GM23338 (cell line): ENCODE measurements at regions not wholly inside any gene's neighbourhood (a gene's known extent, or its start where the extent isn't known, plus 50 kb on each side); places are given as distances from the start of the nearest gene placed in this dataset.

Experiments
- ATAC-seq: fragments of 200-7000 bp; cut with Tn5 transposase; 3 replicates; pipeline ENCODE4 v1.9.1; 2020
- DNase-seq: peaks from one replicate; pipeline ENCODE4 v3.0.0-alpha.2; 2015; ENCODE audit warnings: low spot score
- H2AFZ ChIP-seq: fragments of 200-600 bp; sonication (generic); 2 replicates; pipeline ENCODE4 v1.8.0; 2016; ENCODE audit warnings: antibody characterized with exemption, mild to moderate bottlenecking, moderate library complexity
- H3F3A ChIP-seq: fragments of 200-600 bp; sonication (generic); replicated peaks from 2 replicates; pipeline ENCODE4 v1.8.0; 2017; ENCODE audit warnings: antibody characterized with exemption, mixed run types, low read depth
- H3K27ac ChIP-seq: fragments of 200-600 bp; sonication (generic); 2 replicates; pipeline ENCODE4 v1.6.1; 2016; ENCODE audit warnings: low read depth
- H3K27me3 ChIP-seq: fragments of 200-600 bp; sonication (generic); 2 replicates; pipeline ENCODE4 v1.8.0; 2016; ENCODE audit warnings: mild to moderate bottlenecking, mixed run types, moderate library complexity; ENCODE audit not compliant: insufficient read depth
- H3K36me3 ChIP-seq: fragments of 200-600 bp; sonication (generic); 2 replicates; pipeline ENCODE4 v1.8.0; 2016; ENCODE audit warnings: mild to moderate bottlenecking; ENCODE audit not compliant: insufficient read depth
- H3K4me1 ChIP-seq: fragments of 200-600 bp; sonication (generic); 2 replicates; pipeline ENCODE4 v1.8.0; 2016; ENCODE audit warnings: mild to moderate bottlenecking, moderate library complexity; ENCODE audit not compliant: insufficient read depth
- H3K4me2 ChIP-seq: fragments of 200-600 bp; sonication (generic); 2 replicates; pipeline ENCODE4 v1.7.1; 2017; ENCODE audit warnings: mixed run types
- H3K4me3 ChIP-seq: fragments of 200-600 bp; sonication (generic); 2 replicates; pipeline ENCODE4 v1.6.1; 2016; ENCODE audit warnings: mixed run types
- H3K79me2 ChIP-seq: fragments of 200-600 bp; sonication (generic); replicated peaks from 2 replicates; pipeline ENCODE4 v1.8.0; 2017; ENCODE audit warnings: mild to moderate bottlenecking; ENCODE audit not compliant: insufficient read depth
- H3K9me2 ChIP-seq: fragments of 200-600 bp; sonication (generic); 2 replicates; pipeline ENCODE4 v1.8.0; 2017; ENCODE audit not compliant: insufficient read depth
- H4K20me1 ChIP-seq: fragments of 200-600 bp; sonication (generic); replicated peaks from 2 replicates; pipeline ENCODE4 v1.8.0; 2017; ENCODE audit warnings: mild to moderate bottlenecking; ENCODE audit not compliant: insufficient read depth
- H3K27ac Mint-ChIP-seq: 2 replicates; pipeline ENCODE4 v1.8.0; 2020; ENCODE audit warnings: inconsistent platforms, mild to moderate bottlenecking, moderate library complexity, mixed read lengths
- H3K27me3 Mint-ChIP-seq: 3 replicates; pipeline ENCODE4 v1.8.0; 2022; ENCODE audit warnings: low read depth, mild to moderate bottlenecking, moderate library complexity, mixed read lengths, inconsistent platforms; ENCODE audit not compliant: insufficient read depth, poor library complexity
- H3K36me3 Mint-ChIP-seq: 3 replicates; pipeline ENCODE4 v1.8.0; 2021; ENCODE audit warnings: low read depth, mild to moderate bottlenecking, inconsistent platforms, moderate library complexity, mixed read lengths
- H3K4me1 Mint-ChIP-seq: 3 replicates; pipeline ENCODE4 v1.8.0; 2020; ENCODE audit warnings: mild to moderate bottlenecking, inconsistent platforms, mixed read lengths
- H3K4me3 Mint-ChIP-seq: 3 replicates; pipeline ENCODE4 v1.8.0; 2021; ENCODE audit warnings: moderate library complexity, mild to moderate bottlenecking, inconsistent platforms, mixed read lengths
- H3K9me3 Mint-ChIP-seq: 3 replicates; pipeline ENCODE4 v1.8.0; 2020; ENCODE audit warnings: moderate library complexity, mild to moderate bottlenecking, inconsistent platforms, mixed read lengths
- CREB1 ChIP-seq: fragments of 250-450 bp; sonication (Bioruptor Pico); IDR thresholded peaks from 2 replicates; pipeline ENCODE4 v1.5.0; 2020; ENCODE audit warnings: low read depth, mild to moderate bottlenecking, moderate library complexity
- ETS1 ChIP-seq: IDR thresholded peaks from 2 replicates; pipeline ENCODE4 v1.6.1; 2016; ENCODE audit warnings: antibody characterized with exemption
- EZH2 ChIP-seq: fragments of 200-600 bp; sonication (generic); IDR thresholded peaks from one replicate; pipeline ENCODE4 v1.8.0; 2017; ENCODE audit warnings: antibody characterized with exemption, mild to moderate bottlenecking, low read depth; ENCODE audit not compliant: unreplicated experiment
- EZH2phosphoT487 ChIP-seq: fragments of 200-600 bp; sonication (generic); IDR thresholded peaks from one replicate; pipeline ENCODE4 v1.8.1; 2018; ENCODE audit warnings: antibody characterized with exemption; ENCODE audit not compliant: unreplicated experiment
- JUNB ChIP-seq: IDR thresholded peaks from one replicate; pipeline ENCODE4 v1.6.1; 2016; ENCODE audit warnings: antibody characterized with exemption; ENCODE audit not compliant: unreplicated experiment
- NANOG ChIP-seq: IDR thresholded peaks from 2 replicates; pipeline ENCODE4 v1.6.1; 2016; ENCODE audit warnings: antibody characterized with exemption, borderline replicate concordance
- POLR2AphosphoS5 ChIP-seq: IDR thresholded peaks from 2 replicates; pipeline ENCODE4 v1.6.1; 2016; ENCODE audit warnings: antibody characterized with exemption, low read depth
- REST ChIP-seq: IDR thresholded peaks from one replicate; pipeline ENCODE4 v1.6.1; 2018; ENCODE audit warnings: antibody characterized with exemption; ENCODE audit not compliant: unreplicated experiment
- STAT1 ChIP-seq: IDR thresholded peaks from one replicate; pipeline ENCODE4 v1.6.1; 2016; ENCODE audit warnings: antibody characterized with exemption; ENCODE audit not compliant: unreplicated experiment
- ZNF331 ChIP-seq: fragments of 250-450 bp; sonication (Bioruptor Pico); IDR thresholded peaks from 2 replicates; pipeline ENCODE4 v1.5.0; 2020; ENCODE audit warnings: low read depth, mild to moderate bottlenecking, moderate library complexity

DNA sequence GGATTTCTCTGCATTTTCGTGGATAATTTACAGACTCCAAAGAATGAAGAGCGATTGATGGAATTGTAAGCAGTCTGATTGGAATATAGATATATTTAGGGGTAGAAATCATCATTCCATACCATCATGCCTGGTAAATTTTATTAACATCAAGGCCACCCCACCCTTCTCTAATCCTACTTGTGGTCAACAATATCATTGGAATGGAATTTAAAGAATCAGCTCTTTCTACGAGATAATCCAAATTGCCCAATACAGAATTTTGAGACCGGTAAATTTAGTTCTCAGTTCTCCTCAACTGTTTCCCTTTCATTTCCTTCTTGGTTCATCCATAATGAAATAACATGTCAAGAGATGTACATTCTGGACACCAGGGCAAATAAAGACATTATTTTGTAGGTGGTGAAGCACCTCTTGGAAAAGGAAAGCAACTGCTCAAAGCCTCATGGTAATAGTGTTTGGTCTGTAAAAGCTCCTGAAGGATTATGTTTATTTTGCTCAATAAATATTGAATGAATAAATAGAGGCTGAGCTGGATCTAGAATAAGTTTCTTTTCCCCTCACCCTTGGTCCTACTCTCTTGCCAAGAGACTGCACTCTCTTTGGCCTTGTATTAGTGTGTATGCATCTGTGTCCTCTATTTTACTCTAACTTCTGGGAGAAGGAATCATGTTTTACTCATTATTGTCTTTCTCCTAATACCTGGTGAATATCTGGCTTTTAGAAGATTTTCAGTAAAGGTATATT lies 133.7 kb upstream of the BCL6 start:
- H3K27me3 Mint-ChIP-seq: peaks cover 1% of the 10 kb centered on the region
- no peaks in the 10 kb centered on the region for H3K36me3 Mint-ChIP-seq
- Histone ChIP-seq H3F3A (no peaks in the 10 kb centered on the region), H3K4me3 (no peak overlapping the region), H3K79me2 (no peaks in the 10 kb centered on the region), H3K4me1 (no peaks in the 10 kb centered on the region), H3K27ac (no peak overlapping the region), H2AFZ (no peak overlapping the region), H3K36me3 (no peaks in the 10 kb centered on the region), H4K20me1 (no peaks in the 10 kb centered on the region), H3K4me2 (no peak overlapping the region), H3K27me3 (no peaks in the 10 kb centered on the region), H3K9me2 (no peaks in the 10 kb centered on the region; the same call in 1 of the 2 replicates)
- H3K27ac Mint-ChIP-seq: no peak overlapping the region
- no peak overlapping the region for H3K4me3 Mint-ChIP-seq
- ATAC-seq (no peak), DNase-seq (no peak)
- TF ChIP-seq JUNB (no peak), REST (no peak), NANOG (no peak), ZNF331 (CRISPR knock-in tag) (no peak), EZH2phosphoT487 (no peak), ETS1 (no peak), STAT1 (no peak), POLR2AphosphoS5 (no peak), EZH2 (no peak), CREB1 (CRISPR knock-in tag) (no peak)
- no peaks in the 10 kb centered on the region for H3K4me1 Mint-ChIP-seq
- no peaks in the 10 kb centered on the region for H3K9me3 Mint-ChIP-seq

DNA sequence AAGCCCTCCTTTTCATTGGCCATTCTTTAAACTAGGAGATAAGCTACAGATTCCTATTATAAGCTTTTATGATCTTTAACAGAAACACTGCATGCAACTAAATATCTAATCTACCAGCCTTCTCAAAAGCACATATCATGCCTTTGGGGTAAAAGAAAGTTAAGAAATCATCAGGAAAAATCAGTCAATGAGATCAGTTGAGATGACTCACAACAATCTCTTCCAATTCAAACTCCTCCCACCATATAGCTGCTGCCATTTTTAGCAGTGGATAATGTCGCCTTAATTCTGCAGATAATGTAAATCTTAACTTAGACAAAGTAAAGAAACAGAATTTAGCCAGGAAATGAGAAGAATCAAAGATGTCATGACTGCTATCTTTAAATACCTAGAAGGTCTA lies 135.2 kb upstream of the BCL6 start:
- Histone ChIP-seq H3K9me2 (no peaks in the 10 kb centered on the region; the same call in 1 of the 2 replicates), H3K36me3 (no peaks in the 10 kb centered on the region), H2AFZ (no peak overlapping the region), H3K27ac (no peak overlapping the region), H3K4me2 (no peak overlapping the region), H3K79me2 (no peaks in the 10 kb centered on the region), H3K4me1 (no peaks in the 10 kb centered on the region), H3F3A (no peaks in the 10 kb centered on the region), H4K20me1 (no peaks in the 10 kb centered on the region), H3K27me3 (no peaks in the 10 kb centered on the region), H3K4me3 (no peak overlapping the region)
- peaks cover 3% of the 10 kb centered on the region for H3K27me3 Mint-ChIP-seq
- DNase-seq (no peak), ATAC-seq (no peak)
- TF ChIP-seq NANOG (no peak), JUNB (no peak)
- no peaks in the 10 kb centered on the region for H3K36me3 Mint-ChIP-seq
- no peaks in the 10 kb centered on the region for H3K9me3 Mint-ChIP-seq
- H3K4me3 Mint-ChIP-seq: no peak overlapping the region
- H3K4me1 Mint-ChIP-seq: no peaks in the 10 kb centered on the region
- H3K27ac Mint-ChIP-seq: no peak overlapping the region
